ENCODE measurements at regions not wholly inside any gene's neighbourhood (a gene's known extent, or its start where the extent isn't known, plus 50 kb on each side); places are given as distances from the start of the nearest gene placed in this dataset.

DNA sequence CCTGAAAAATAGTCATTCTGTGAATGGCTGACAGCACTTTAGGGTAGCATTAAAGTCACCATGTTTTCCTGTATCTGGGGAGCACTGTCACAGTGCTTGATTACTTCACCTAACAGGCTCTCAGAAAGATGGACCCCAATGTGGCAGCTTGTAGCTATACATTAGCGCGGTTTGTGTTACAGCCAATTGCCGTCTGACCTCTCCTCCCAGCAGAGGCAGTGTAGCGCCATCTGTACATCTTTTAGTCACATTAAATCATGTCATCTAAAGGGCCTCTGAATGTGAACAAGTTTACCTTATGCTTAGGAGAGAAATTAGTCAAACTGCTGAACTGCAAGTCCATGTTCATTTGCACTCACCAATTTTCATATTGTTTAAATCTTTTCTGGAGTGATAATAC, 113.7 kb downstream of the LMO3 start:
- H3K27me3 ChIP-seq, result no peaks in the 10 kb centered on the region
- H3K4me1 ChIP-seq, result no peaks in the 10 kb centered on the region
- no peaks in the 10 kb centered on the region for H3K36me3 ChIP-seq
- intact Hi-C loops (cut with DNase I), result no loop called here
- TF ChIP-seq CTCF (IDR thresholded peaks at IDR 0.05), result no peak
- no peak overlapping the region for H3K4me3 ChIP-seq
- H3K9me3 ChIP-seq, result no peaks in the 10 kb centered on the region
- H3K27ac ChIP-seq, result no peak overlapping the region
- DNase-seq (no peak), ATAC-seq (no peak)

- intact Hi-C loops (cut with DNase I), result no loop called here
- no peaks in the 10 kb centered on the region for H3K4me1 ChIP-seq
- no peak overlapping the region for H3K27ac ChIP-seq
- H3K9me3 ChIP-seq, result no peaks in the 10 kb centered on the region
- no peak for TF ChIP-seq CTCF (IDR thresholded peaks at IDR 0.05)
- H3K4me3 ChIP-seq, result no peak overlapping the region
- H3K36me3 ChIP-seq, result no peaks in the 10 kb centered on the region
- no peak for ATAC-seq
- no peak for DNase-seq
- H3K27me3 ChIP-seq, result no peaks in the 10 kb centered on the region
Observed at GRCh38 chr12:16492820-16493797, 112.9 kb downstream of the LMO3 start.

DNA sequence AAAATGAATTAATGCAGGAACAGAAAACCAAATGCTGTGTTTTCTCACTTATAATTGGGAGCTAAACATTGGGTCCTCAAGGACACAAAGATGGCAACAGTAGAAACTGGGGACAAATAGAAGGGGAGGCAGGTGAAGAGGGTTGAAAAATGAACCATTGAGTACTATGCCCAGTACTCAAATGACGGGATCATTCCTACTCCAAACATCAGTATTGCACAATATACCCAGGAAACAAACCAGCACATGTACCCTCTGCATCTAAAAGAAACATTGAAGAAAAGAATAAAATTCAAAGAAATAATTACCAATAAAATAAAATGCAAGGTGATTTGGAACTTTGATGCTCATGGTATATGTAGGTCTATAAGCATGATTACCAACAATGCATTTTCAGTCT, 110.8 kb downstream of the LMO3 start:
- Histone ChIP-seq H3K9me3 (no peaks in the 10 kb centered on the region), H3K4me1 (no peaks in the 10 kb centered on the region), H3K36me3 (no peaks in the 10 kb centered on the region), H3K4me3 (no peak overlapping the region), H3K27ac (no peak overlapping the region), H3K27me3 (no peaks in the 10 kb centered on the region)
- ATAC-seq (no peak), DNase-seq (no peak)
- intact Hi-C loops (cut with DNase I), result no loop called here
- TF ChIP-seq CTCF (IDR thresholded peaks at IDR 0.05), result no peak

Data from upper lobe of right lung (tissue), 1 donor.